GM18508 (cell line): ENCODE measurements at regions not wholly inside any gene's neighbourhood (a gene's known extent, or its start where the extent isn't known, plus 50 kb on each side); places are given as distances from the start of the nearest gene placed in this dataset.
"Not testable (repeated sequence)": the region's sequence is repeated elsewhere in the genome, so short reads cannot be mapped to it uniquely, and the experiment has no call there.

ENCODE experiments used
- ATAC-seq: cut with Tn5 transposase; IDR thresholded peaks from one replicate; pipeline ENCODE4 v1.9.1; 2021; ENCODE audit warnings: moderate number of reproducible peaks; ENCODE audit not compliant: insufficient read depth, unreplicated experiment

- no peak for ATAC-seq
These were observed 1147.2 kb upstream of the ADGRL4 start for GRCh38 chr1:80153762-80154161.

GRCh38 chr1:80143361-80143760 is 1136.8 kb upstream of the ADGRL4 start:
- ATAC-seq: no peak

- not testable (repeated sequence) for ATAC-seq
These were observed 1131.5 kb upstream of the ADGRL4 start for GRCh38 chr1:80137946-80138602.

GRCh38 chr1:80113168-80114038 is 1106.9 kb upstream of the ADGRL4 start:
- no peak for ATAC-seq

GRCh38 chr1:80101159-80101558 is 1094.6 kb upstream of the ADGRL4 start:
- ATAC-seq: no peak

GRCh38 chr1:80099713-80100112 is 1093.2 kb upstream of the ADGRL4 start:
- no peak for ATAC-seq

GRCh38 chr1:80085067-80085466 is 1078.5 kb upstream of the ADGRL4 start:
- ATAC-seq: no peak

GRCh38 chr1:80083892-80084291 is 1077.4 kb upstream of the ADGRL4 start:
- ATAC-seq: no peak

- ATAC-seq: no peak
These were observed 1069.9 kb upstream of the ADGRL4 start for GRCh38 chr1:80076469-80076868.

- ATAC-seq: no peak
These were observed 1068.8 kb upstream of the ADGRL4 start for GRCh38 chr1:80075351-80075750.

GRCh38 chr1:80072563-80072962 is 1066.0 kb upstream of the ADGRL4 start:
- no peak for ATAC-seq

GRCh38 chr1:80066060-80066459 is 1059.5 kb upstream of the ADGRL4 start:
- ATAC-seq: no peak

GRCh38 chr1:80064524-80064923 is 1058.0 kb upstream of the ADGRL4 start:
- no peak for ATAC-seq

GRCh38 chr1:80059940-80060339 is 1053.4 kb upstream of the ADGRL4 start:
- no peak for ATAC-seq

GRCh38 chr1:80056179-80056578 is 1049.6 kb upstream of the ADGRL4 start:
- no peak for ATAC-seq

- no peak for ATAC-seq
These were observed 1047.6 kb upstream of the ADGRL4 start for GRCh38 chr1:80054129-80054528.

GRCh38 chr1:80053613-80054012 is 1047.1 kb upstream of the ADGRL4 start:
- ATAC-seq: no peak

- ATAC-seq: no peak
These were observed 1044.0 kb upstream of the ADGRL4 start for GRCh38 chr1:80050523-80050922.

GRCh38 chr1:80050085-80050484 is 1043.6 kb upstream of the ADGRL4 start:
- ATAC-seq: no peak

- ATAC-seq: no peak
These were observed 1042.2 kb upstream of the ADGRL4 start for GRCh38 chr1:80048716-80049115.

- ATAC-seq: no peak
These were observed 1041.3 kb upstream of the ADGRL4 start for GRCh38 chr1:80047791-80048190.

- ATAC-seq: no peak
These were observed 1038.1 kb upstream of the ADGRL4 start for GRCh38 chr1:80044662-80045061.
